Left colon (tissue), 2 donors: ENCODE measurements at regions not wholly inside any gene's neighbourhood (a gene's known extent, or its start where the extent isn't known, plus 50 kb on each side); places are given as distances from the start of the nearest gene placed in this dataset.

Experiments used
- ATAC-seq: fragments of 200-7000 bp; cut with Tn5 transposase; one replicate; pipeline ENCODE4 v1.9.1; 2020; ENCODE audit warnings: mild to moderate bottlenecking, moderate library complexity
- DNase-seq, 2 donors: peaks; one replicate each; pipeline ENCODE4 v3.0.0-alpha.2; 2020
- intact Hi-C, 2 donors: fragments of 100-400 bp; cut with DNase I in 1 of 2; cut with micrococcal nuclease in 1 of 2; formaldehyde crosslinking; loops; one replicate each; pipeline versions ENCODE4 v1.11.2 to v1.14.0; 2022; cut with DNase I, micrococcal nuclease
- donor health status: DM: no; HTN: no; CAD: no.
- donor health status: DM: yes; HTN: yes; CAD: no.

DNA sequence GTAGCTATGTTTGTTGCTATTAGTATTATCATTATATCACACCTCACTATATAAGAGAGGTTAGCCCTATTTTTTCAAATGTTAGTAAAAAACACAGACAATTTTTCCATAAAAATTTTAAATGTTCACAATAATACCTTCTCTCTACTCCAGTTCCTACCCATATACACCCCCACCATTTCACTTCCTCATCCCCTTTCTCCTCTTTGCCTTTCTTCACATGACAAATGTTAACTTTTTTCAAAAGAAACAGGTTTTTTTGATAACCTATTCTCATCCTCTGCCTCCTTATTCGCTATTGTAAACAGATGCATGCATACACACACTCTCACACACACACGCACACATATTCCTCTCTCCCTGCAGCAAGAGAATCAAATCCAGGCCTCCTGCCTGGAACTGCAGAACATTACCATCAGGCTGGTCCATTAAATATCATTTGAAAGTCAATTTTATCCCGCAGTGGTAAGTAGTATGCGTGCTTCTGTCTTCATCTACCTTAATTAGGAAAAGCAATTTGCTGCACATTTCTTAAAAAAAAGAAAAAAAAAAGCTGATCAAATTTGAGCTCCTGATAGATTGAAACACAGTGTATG lies 55.5 kb downstream of the MID1IP1 start:
- intact Hi-C loops, result no loop called here
- DNase-seq (no peak), ATAC-seq (no peak)

DNA sequence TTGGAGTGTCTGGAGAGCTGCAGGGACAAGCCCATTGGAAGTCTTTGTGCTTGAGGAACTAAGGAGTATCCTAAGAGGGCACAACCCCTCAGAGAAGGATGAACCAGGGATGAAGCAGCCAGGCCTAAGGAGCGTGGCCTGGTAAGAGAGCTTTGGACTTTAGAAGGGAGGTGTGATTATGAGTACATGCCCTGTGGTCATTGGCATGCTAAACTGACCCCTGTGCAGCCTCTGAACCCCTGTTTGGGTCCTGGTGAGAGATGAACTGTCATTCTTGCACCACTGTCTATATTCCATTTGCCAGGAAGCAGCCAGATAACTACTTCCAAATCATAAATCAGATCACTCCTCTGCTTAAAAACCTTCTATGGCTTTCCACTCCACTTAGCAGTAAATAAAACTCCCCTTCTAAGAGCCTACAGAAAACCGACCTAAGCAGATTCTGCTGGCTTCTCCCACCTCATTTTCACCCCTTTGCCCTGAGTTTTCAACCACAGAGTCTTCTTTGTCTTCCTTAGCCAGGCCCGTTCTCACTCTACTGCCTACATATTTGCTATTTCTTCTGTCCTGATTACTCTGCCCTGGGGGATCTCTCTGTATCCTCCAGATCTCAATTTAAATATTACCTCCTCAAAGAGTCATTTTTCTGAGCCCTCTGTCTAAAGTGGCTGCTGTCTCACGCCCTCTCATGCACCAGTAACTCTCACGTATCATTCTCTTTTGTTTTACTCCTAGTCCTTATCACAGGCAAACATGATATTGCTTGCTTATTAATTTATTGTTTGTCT lies 56.7 kb downstream of the MID1IP1 start:
- intact Hi-C loops, result no loop called here
- ATAC-seq (no peak), DNase-seq (no peak)

DNA sequence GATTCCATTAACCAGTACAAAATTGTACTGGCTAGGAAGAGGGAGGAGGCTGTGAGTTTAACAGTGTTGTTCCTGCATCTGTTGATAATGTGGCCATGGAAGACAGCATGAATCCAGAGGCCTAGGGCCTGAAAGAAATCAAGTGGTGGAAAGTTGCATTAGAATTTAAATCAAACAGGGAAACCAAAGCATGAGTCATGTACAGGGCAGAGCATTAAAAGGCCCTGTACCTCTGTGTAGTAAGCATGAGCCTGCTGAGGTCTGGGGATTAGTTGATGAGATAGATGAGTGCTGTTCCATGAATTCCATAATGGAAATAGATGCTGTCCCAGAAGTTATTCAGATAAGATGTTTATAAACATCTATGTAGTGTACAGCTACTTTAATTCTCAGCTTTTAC lies 58.3 kb downstream of the MID1IP1 start:
- ATAC-seq, result no peak
- intact Hi-C loops, result no loop called here
- DNase-seq, result no peak

DNA sequence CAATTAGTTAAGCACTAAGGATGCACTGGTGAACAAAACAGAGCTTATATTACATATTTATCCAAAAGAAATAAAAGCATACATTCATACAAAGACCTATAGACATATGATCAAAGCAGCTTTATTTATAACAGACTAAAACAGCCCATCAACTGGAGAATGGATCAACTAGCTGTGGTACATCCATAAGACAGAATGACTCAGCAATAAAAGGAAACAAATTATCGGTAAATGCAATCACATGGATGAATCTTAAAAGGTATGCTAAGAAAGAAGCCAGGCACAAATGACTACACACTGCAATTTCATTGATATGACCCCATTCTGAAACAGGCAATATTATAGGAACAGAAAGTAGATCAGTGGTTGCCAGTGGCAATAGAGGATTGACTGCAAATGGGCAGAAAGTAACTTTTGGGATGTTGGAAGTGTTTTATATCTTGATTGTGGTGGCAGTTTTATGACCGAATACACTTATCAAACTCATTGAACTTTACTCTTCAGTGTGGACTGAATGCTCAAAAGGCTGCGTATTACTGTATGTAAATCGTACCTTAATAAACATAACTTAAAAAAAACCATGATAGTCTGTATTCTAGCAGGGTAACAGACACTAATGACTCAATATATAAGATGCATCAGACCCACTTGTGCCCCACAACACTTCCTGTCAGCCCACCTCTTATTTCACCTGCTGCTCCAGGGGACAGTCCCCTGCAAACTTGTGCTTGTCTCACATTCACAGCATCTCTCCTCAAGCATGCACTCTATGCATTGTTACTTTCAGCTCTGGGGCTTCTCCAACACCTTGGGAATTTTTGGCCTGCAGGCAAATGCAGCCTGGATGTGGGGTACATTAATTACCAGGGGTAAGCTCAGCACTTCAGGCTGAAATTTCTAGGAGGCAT lies 59.1 kb downstream of the MID1IP1 start:
- intact Hi-C loops, result no loop called here
- ATAC-seq (peak; percentile 62), DNase-seq (no peak)

DNA sequence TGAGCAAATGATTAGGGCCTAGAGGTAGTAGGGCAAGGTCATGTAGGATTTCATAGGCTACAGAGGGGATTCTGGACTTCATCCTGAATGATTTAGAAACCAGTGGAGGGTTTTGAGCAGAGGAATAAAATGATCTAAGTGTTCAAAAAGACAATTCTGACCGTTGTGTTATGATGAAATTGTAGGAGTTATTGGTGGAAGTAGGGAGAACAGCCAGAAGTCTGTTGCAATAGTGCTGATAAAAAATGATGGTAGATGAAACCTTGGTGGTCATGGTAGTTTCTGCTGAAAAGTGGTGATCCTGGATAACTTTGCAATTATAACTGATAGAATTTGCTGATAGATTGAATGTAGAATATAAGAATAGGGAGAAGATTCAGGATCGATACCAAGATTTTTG lies 60.2 kb downstream of the MID1IP1 start:
- no peak for DNase-seq
- intact Hi-C loops, result no loop called here

DNA sequence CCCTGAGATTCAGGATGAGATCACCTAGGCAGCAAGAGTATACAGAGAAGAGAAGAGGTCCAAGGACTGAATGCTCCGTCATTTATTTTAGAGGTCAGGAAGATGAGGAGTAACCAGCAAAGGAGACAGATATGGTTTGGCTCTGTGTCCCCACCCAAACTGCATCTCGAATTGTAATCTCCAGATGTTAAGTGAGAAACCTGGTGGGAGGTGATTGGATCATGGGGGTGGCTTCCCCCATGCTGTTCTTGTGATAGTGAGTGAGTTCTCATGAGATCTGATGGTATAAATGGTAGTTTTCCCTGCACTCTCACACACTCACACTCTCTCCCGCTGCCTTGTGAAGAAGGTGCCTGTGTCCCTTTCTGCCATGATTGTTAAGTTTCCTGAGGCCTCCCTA lies 60.8 kb downstream of the MID1IP1 start:
- ATAC-seq, result no peak
- intact Hi-C loops, result no loop called here
- DNase-seq, result no peak

More for the DNA sequence above, 60.2 kb downstream of the MID1IP1 start:
- no peak for ATAC-seq

DNA sequence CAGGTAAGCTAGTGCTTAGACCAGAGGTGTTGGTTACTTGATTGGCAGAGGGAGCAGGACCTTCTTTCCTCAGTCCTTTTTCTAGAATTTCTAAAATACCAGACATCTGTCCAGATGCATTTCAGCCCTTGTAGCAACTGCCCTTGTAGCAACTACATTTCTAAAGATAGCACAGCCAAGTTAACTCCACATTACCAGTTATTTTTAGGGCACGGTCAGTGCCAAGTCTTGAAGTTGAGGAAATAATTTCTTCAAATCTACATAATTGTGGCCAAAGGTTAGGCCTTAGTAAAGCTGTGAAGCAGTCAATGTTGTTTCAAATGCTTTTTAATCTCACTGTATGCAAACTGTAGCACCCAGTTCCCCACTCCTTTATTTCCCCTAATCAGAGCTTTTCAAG lies 62.9 kb downstream of the MID1IP1 start:
- intact Hi-C loops, result no loop called here
- ATAC-seq (peak; percentile 84), DNase-seq (no peak)

DNA sequence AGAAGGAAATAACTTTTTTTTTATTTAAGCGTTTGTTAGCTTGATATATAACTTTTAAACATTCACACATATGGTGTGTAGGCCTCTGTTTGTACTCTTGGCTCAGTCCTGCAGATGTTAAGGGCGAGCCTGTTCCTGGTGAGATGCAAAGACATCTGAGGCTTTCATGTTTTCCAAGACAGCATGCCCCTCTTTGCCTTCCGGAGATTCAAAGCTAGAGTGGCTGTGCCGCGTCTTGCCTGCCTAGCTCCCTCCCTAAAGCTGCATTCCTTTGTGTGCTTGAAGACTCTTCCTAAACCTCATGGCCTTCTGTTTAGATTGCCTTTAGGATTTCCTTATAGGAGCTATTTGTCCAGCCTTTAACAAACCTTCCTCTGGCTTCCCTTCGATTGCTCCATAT lies 67.1 kb downstream of the MID1IP1 start:
- DNase-seq (no peak), ATAC-seq (no peak)
- intact Hi-C loops, result no loop called here

DNA sequence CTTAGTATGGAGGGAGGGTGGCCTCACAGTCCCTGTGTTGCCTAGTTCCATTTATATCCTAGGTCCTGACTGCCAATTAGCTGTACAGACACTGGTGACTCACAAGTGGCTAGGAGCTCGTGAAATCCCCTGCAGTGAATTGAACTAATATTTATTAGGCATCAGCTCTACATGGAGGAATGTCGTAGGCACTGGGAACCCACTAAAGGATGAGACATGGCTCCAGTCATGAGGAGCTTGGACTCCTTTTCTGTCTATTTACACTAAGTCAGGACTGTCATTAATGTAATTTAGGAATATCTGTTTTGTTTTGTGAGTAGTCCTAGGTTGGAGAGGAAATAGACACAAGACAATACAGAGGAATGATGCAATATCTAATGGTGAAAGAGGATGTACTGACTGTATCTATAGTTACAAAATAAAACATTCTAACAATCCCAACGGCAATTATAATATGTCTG lies 67.7 kb downstream of the MID1IP1 start:
- intact Hi-C loops, result no loop called here
- DNase-seq (no peak), ATAC-seq (no peak)

DNA sequence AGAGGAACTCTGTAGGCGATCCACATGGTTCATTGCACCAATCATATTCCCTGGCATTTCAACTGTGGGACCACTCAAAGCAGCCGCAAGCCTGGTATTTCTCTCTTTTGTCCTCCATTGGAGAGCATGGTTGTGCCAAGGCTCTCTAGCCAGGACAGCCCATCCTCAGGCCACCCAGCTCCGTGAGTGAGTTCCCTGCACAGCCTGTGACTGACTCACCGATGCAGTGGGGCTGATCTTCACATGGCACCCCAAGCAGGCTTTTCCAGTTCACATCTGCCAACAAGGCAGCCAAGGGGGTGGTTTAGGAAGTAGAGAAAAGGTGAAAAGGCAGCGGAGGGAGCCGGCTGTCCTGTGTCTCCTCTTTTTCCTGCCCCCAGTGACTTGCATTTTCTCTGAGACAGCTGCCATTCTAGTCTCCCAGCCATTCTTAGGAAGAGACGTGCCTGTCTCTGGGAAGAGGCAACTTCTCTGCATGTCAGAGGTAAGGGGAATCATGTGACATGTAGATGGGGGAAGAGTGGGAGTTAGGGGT lies 69.2 kb downstream of the MID1IP1 start:
- intact Hi-C loops, result no loop called here
- no peak for ATAC-seq
- DNase-seq, result no peak

DNA sequence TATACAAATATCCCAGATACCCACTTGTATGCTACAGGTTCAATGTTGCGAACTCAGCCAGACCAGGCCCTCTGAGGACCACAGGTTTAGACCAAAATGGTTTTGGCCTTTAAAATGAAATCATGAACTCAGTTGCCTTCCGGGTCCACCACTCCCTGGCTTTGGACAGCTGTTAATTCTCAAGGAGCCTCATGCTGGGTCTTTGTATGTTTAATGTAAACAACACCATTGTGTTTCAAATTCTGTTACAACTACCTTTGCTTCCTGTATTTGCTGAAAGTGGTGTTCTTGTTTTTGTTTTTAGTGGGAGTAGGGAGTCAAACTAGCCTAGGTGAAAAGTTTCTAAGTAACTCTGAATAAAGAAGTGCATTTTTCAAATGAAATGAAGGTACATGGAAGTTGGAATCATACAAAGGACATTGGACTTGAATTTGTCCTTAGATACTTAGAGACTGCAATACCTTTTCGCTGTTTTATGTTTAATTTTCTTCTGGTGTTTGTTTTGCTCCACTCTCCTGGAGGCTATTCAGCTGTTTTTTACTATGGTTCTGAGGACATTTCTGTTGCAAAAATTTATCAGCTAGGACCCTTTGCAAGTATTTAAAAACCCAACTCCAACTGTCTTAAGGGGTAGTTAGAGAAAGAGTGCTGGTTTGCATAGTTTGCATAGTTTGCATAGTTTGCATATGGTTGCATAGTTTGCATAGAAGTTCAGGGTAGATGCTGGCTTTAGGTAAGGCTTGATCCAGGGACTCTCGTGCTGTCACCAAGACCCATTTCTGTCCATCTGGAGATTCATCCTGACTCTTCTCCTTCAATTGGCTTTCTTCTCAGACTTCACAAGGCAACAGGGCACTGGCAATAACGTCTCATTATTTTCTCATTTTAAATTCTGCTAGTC lies 70.1 kb downstream of the MID1IP1 start:
- no peak for ATAC-seq
- DNase-seq, result no peak

DNA sequence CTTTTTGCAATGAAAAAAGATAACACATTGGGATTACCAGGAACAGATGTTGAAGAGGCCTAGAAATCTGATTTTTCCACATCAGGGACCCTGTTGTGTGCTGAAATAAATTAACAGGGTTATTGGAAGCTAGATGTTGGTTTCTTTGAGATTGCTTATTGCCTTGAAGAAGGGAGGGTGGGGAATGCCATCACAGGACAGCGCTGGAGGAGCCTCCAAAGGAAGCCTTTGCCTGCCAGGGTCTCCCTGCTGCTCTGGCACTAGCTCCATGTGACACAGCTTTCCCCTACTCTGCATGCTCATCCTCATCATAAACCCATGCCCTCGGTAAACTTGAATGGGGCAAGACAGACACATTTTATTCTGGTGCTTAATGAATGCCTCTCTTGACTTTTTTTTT lies 76.1 kb downstream of the MID1IP1 start:
- intact Hi-C loops, result no loop called here
- ATAC-seq (no peak), DNase-seq (no peak)

More for the DNA sequence above, 70.1 kb downstream of the MID1IP1 start:
- intact Hi-C loops, result no loop called here

DNA sequence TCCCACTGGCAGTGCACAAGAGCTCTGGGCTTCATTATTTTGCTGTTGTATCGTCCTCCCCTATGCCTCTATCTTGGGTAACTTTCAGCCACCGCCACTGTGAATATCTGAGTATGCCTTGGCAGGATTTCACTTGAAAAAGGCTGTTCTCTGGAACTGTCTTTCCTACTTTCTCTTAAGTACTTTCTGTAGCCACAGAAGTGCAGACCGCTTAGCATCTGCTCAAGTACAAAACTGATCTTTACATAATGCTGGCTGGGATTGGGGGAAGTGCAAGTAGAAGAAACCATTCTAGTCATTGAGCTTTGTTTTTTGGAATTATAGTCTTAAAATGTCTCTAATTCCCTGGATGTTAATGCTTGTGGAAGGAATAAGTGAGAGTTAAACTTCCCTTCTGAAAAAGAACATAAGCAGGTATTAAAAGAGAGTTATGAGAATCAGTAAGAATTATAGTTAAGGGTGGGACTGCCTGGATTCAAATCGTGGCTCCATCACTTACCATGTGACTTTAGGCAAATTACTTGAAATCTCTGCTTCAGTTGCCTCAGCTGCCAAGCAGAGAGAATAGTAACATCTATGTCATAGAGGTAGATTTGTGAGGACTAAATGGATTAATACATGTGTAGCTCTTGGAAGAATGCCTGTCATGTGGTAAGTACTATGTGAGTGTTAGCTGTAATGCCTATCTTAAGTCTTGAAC lies 77.5 kb downstream of the MID1IP1 start:
- intact Hi-C loops, result no loop called here
- ATAC-seq, result no peak

DNA sequence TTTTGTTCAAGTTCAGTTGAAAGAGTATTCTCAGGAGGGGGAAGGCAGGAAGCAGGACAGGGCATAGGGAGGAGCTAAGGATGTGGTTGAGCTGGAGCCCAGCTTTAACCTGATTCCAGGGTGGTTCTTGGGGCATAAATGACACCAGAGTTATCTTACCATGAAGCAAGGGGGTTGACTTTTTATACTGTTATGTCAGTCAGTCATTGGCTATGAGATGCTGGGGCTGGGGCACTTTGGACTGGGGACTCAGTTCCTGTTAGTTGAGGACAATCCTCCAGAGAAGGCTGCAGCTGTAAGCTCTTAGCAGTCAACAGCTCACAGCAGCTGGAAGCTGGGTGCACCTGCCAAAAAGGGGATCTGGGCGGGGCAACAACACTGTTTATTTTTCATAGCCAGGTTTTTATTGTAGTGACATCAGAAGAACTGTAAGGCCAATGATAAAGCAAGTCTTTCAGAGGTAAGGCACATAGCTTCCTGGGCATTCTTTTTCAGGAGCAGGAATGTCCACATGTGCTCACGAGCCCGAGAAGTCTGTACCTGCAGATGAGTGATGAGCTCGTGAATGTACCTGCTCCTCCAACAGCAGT lies 78.5 kb downstream of the MID1IP1 start:
- DNase-seq (peak; percentile 47 to 61), ATAC-seq (peak; percentile 76)
- intact Hi-C loops, result no loop called here

More for the DNA sequence above, 77.5 kb downstream of the MID1IP1 start:
- no peak for DNase-seq

DNA sequence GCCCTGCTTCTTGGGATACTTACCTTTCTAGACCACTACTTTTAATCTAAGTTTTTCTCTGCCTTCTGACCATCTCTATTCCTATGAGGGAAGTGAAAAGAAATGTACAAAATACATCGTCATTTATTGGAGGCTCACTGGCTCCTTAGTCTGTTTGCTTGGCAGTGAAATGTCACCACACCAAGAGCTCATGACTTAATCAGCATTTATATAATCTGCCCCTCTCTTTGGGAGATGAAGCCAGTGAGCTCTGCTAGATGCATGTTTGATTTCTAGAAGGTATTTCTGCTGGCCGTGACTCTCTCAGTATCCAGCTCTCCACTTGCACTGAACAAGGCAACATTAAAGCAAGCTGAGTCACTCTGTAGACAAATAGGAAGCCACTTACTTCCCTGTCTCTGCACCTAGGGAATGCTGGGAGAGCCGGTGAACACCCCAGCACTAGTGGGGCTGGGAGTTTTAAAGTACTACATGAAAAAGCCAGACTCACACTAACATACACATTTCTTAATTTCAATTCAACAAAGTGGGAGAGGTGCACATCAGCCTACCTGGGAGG lies 79.1 kb downstream of the MID1IP1 start:
- intact Hi-C loops, result no loop called here
- DNase-seq (no peak), ATAC-seq (peak; percentile 94)

DNA sequence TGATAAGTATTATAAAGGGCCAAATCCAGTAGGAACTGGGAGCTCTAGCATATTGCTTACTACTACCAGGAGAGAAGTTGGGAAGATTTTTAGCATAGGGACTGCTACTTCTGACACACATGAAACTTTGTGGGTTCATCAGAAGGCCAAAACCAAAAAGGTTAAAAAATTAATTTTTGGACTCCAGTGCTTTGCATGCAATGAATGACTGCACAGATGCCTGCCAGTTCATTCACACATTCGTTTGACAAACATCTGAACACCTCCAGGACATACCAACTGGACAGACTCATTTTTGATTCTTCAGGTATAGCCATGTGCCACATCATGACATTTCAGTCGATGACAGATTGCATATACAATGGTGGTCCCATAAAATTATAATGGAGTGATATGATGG lies 79.8 kb downstream of the MID1IP1 start:
- ATAC-seq, result no peak

DNA sequence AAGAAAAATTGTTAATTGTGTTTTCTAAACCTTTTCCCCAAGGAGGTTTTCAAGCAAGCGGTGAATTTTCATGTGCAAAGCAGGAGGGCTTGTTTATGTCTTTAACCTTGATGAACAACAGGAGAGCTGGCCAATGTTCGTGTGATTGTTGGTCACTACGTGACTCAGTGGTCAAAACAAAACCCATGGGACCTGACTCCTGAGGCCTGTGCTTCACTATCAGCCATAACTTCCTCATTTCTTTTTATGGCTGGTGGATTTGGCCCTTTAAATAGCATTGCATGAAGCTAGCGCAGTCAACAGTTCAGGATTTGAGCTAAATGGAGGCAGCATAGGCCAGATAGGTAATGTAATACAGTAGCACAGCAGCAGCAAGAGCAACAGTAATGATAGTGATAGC lies 80.5 kb downstream of the MID1IP1 start:
- DNase-seq (no peak), ATAC-seq (no peak)
- intact Hi-C loops, result no loop called here

More for the DNA sequence above, 79.8 kb downstream of the MID1IP1 start:
- DNase-seq, result no peak
- intact Hi-C loops, result no loop called here
